SJCRH30 (cell line): ENCODE measurements at regions not wholly inside any gene's neighbourhood (a gene's known extent, or its start where the extent isn't known, plus 50 kb on each side); places are given as distances from the start of the nearest gene placed in this dataset.

Source experiments
- DNase-seq, 2 experiments: peaks; one replicate each; pipeline ENCODE4 v3.0.0-alpha.2; 2015 to 2020
- H3K27ac ChIP-seq: fragments of 250-450 bp; sonication (Bioruptor Pico); 2 replicates; pipeline ENCODE4 v1.5.1; 2020; ENCODE audit warnings: mild to moderate bottlenecking, moderate library complexity
- H3K27me3 ChIP-seq: fragments of 250-450 bp; sonication (Bioruptor Pico); 2 replicates; pipeline ENCODE4 v1.5.1; 2020; ENCODE audit warnings: mild to moderate bottlenecking, moderate library complexity
- H3K36me3 ChIP-seq: fragments of 250-450 bp; sonication (Bioruptor Pico); 2 replicates; pipeline ENCODE4 v1.5.1; 2020; ENCODE audit warnings: mild to moderate bottlenecking, moderate library complexity
- H3K4me1 ChIP-seq: fragments of 250-450 bp; sonication (Bioruptor Pico); 2 replicates; pipeline ENCODE4 v1.5.1; 2020; ENCODE audit warnings: mild to moderate bottlenecking, moderate library complexity
- H3K4me3 ChIP-seq: fragments of 250-450 bp; sonication (Bioruptor Pico); 2 replicates; pipeline ENCODE4 v1.5.1; 2020; ENCODE audit warnings: mild to moderate bottlenecking, moderate library complexity
- H3K9me3 ChIP-seq: fragments of 250-450 bp; sonication (Bioruptor Pico); replicated peaks from 2 replicates; pipeline ENCODE4 v1.5.1; 2020; ENCODE audit warnings: mild to moderate bottlenecking, moderate library complexity

DNA sequence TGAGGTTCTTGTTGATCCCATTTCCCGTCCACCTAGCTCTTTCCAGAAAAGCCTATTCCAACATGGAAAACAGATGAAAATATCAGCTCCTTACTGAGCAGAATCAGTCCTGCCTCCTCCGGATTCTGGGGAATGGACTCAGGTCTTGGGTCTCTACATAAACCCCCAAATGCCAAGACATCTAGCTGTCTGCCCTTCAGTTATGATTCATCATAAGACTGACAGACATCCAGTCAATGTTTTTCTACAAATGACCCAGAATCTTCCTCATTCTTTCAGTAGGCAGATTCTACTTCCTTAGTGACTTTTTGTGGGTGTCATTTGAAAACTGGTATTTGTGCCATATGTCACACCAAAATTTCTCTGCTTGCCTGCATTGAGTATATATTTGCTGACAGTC, 103.0 kb upstream of the TGFBR2 start:
- no peaks in the 10 kb centered on the region for H3K9me3 ChIP-seq
- DNase-seq: no peak
- H3K4me1 ChIP-seq: peaks cover 4% of the 10 kb centered on the region; the same call in 1 of the 2 replicates
- H3K4me3 ChIP-seq: no peak overlapping the region
- H3K27me3 ChIP-seq: no peaks in the 10 kb centered on the region
- no peaks in the 10 kb centered on the region for H3K36me3 ChIP-seq
- H3K27ac ChIP-seq: no peak overlapping the region

DNA sequence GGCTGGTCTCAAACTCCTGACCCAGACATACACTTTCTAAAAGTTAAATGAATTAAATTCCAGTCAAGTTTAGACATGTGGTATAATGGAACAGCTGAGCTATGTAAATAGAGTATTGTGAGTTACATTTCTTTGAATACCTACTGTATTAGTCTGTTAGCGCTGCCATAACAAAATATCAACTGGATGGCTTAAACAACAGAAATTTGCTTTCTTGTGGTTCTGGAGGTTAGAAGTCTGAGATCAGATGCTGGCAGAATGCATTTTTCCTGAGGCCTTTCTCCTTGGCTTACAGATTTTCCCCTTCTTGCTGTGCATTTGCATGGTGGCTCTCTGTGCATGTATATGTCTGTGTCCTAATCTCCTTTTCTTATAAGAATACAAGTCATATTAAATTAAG, 101.5 kb upstream of the TGFBR2 start:
- Histone ChIP-seq H3K4me1 (peaks cover 10% of the 10 kb centered on the region; the same call in 1 of the 2 replicates), H3K9me3 (no peaks in the 10 kb centered on the region), H3K27me3 (no peaks in the 10 kb centered on the region), H3K27ac (no peak overlapping the region), H3K36me3 (no peaks in the 10 kb centered on the region), H3K4me3 (no peak overlapping the region)
- DNase-seq: no peak

DNA sequence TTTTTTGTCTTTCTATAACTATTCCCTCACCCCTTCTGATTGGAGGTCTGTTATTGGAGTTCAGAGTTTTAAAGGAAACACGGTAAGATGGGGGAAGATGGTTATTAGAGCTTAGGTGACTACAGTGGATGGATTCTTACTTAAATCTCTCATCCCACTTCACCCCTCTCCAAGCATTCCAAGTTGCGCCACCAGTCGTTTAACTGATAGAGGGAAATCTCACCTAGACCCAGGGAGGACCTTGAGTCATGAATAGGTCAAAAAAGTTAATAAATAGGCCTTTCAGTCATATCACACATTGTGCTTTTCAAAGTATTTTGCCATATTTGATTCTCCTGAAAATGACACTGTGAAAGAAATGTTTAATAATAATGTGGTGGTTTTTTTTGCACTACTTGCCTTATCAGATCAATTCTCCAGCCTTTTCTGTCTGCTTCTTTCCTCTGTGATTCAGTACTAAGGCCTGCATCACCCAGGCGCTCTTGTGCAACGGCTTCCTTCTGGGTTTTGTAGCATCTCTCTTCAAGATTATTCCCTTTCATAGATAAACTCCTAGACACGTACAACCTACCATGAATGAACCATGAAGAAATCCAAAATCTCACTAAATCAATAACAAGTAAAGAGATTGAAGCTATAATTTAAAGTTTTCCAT, 100.4 kb upstream of the TGFBR2 start:
- Histone ChIP-seq H3K4me3 (no peak overlapping the region), H3K9me3 (no peaks in the 10 kb centered on the region), H3K4me1 (peaks cover 19% of the 10 kb centered on the region), H3K27ac (no peak overlapping the region), H3K36me3 (no peaks in the 10 kb centered on the region), H3K27me3 (no peaks in the 10 kb centered on the region)
- DNase-seq: no peak

DNA sequence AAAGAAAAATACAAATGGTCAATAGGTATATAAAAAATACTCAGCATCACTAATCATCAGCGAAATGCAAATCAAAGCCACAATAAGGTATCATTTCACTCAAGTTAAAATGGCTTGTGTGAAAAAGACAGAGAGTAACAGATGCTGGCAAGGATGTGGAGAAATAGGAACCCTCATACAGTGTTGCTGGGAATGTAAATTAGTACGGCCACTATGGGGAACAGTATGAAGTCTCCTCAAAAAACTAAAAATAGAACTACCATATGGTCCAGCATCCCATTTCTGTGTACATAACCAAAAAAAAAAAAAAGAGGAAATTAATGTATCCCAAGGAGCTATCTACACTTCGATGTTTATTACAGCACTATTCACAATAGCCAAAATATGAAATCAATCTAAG, 98.1 kb upstream of the TGFBR2 start:
- Histone ChIP-seq H3K27ac (no peak overlapping the region; the same call in 1 of the 2 replicates), H3K9me3 (no peaks in the 10 kb centered on the region), H3K36me3 (no peaks in the 10 kb centered on the region), H3K4me3 (no peak overlapping the region), H3K27me3 (no peaks in the 10 kb centered on the region), H3K4me1 (peaks cover 23% of the 10 kb centered on the region)
- DNase-seq: peak in 1 of 2 experiments; percentile 61

DNA sequence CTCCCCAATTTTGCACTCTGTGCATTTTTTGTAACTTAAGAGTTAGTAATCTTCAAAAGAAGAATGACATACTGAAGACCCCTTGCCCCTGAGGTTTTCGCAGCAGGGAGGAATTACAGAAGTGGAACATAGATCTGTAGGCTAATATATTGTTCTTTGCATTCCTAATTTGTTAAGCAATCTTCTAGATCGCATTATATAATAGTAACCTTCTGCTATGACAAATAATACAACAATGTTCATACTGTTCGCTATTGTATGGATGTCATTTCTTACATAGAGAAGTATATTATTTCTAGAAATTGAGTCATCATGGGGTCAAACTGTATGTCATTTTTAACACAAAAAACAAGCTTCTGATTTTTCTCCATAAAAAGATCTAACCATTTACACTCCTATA, 95.8 kb upstream of the TGFBR2 start:
- DNase-seq: peak in 1 of 2 experiments; percentile 23
- no peaks in the 10 kb centered on the region for H3K9me3 ChIP-seq
- peaks cover 23% of the 10 kb centered on the region for H3K4me1 ChIP-seq
- H3K36me3 ChIP-seq: no peaks in the 10 kb centered on the region
- no peaks in the 10 kb centered on the region for H3K27me3 ChIP-seq
- no peak overlapping the region for H3K4me3 ChIP-seq
- H3K27ac ChIP-seq: peak overlapping the region; percentile 22

DNA sequence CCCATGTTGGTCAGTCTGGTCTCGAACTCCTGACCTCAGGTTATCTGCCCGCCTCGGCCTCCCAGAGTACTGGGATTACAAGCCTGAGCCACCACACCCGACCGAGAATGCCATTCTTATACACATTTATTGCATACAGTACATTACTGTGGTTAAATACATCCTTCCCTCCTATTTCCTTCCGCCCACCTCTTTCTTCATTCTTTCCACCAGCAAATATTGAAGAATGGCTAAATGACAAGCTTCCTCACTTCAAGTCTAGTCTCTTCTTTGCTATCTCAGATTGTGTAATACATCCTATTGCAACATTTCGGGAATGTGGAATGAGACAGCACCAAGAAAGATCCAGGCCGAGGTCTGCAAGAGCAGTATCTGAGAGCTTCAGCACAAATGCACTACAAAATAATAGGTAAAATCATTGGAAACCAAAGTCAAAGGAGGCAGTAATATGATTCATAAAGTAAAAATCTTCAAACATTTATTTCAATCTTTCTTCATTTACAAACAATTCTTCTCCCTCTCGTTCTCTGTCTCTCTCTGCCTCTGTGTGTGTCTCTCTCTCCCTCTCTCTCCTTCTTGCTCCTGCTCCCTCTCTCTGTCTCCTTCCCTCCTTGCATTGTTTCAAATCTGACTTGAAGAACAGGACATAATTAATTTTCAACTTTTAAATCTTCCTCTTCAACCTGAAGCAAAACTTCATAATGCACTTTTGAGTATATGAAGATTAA, 94.7 kb upstream of the TGFBR2 start:
- peaks cover 23% of the 10 kb centered on the region for H3K4me1 ChIP-seq
- DNase-seq: no peak
- no peaks in the 10 kb centered on the region for H3K36me3 ChIP-seq
- H3K9me3 ChIP-seq: no peaks in the 10 kb centered on the region
- no peaks in the 10 kb centered on the region for H3K27me3 ChIP-seq
- H3K27ac ChIP-seq: no peak overlapping the region
- H3K4me3 ChIP-seq: no peak overlapping the region

DNA sequence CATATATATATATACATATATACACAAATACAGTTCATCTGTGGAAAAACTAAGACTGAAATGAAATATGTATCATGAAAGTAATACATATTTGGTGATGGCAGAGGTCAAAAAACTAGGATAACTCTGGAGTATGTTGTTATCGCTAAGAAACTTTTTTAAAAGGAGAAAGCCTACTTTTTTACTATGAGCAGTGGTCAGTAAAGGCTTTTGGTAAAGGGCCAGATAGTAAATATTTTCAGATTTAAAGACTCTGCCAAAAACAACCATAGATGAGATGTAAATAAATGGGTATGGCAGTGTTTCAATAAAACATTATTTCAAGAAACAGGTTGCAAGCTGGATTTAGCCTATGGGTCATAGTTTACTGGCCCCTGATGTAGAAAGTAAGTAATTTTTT, 93.8 kb upstream of the TGFBR2 start:
- DNase-seq: no peak
- peaks cover 23% of the 10 kb centered on the region for H3K4me1 ChIP-seq
- H3K27ac ChIP-seq: no peak overlapping the region
- H3K36me3 ChIP-seq: no peaks in the 10 kb centered on the region
- H3K4me3 ChIP-seq: no peak overlapping the region
- H3K9me3 ChIP-seq: no peaks in the 10 kb centered on the region
- H3K27me3 ChIP-seq: no peaks in the 10 kb centered on the region

DNA sequence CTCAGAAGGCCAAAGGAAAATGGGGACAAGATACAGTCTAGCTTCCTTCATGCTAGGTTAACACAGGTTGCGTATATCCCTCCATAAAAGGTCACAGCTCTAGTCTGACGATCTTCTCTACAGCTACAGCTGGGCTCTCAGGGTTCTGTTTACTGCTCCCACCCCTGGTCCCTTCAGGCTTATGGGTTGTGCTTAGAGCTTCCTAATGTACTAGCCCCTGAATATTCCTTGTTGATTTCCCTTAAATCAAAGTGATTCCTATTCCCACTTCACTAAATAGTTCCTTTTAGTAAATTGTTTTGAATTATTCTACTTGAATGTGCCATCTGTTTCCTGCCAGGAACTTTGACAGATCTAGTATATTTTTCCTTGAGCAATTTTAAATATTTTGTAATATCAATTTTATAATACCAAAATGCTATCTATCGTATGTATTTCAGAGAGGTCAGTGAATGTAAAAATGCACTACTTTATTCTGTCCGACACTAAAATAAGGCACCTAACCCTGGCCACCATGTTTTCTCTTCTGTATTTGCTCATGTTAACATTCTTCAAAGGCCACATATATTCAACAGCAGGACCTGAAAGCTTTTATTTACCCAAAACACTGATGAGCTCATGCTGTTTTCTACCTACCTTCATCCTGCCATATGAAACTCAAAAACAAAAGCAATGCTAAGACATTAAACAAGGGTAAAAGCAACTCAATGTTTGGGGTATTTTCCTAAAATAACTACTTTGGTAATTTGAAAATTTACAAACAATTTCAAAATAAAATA, 92.8 kb upstream of the TGFBR2 start:
- Histone ChIP-seq H3K9me3 (no peaks in the 10 kb centered on the region), H3K36me3 (no peaks in the 10 kb centered on the region), H3K4me3 (no peak overlapping the region), H3K27me3 (no peaks in the 10 kb centered on the region), H3K4me1 (peaks cover 19% of the 10 kb centered on the region), H3K27ac (no peak overlapping the region)
- DNase-seq: no peak

DNA sequence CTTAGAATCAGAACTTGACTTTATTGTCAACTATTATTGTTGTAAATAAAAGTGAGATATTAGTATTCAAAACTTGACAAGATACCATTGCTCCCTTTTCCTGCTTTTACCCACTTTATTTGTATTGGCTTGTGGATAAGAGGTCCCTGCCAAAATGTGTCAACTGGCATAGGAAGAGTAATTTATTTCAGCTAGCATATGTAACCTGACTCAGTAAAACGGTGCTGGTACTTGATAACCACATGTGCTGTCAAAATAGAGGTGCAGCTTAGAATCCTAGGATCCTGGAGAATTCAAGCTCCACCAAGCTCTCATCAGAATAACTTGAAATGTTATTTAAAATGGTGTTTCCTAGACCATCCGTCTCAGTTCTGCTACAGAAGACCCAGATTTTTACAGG, 90.2 kb upstream of the TGFBR2 start:
- no peak for DNase-seq
- Histone ChIP-seq H3K36me3 (no peaks in the 10 kb centered on the region), H3K4me1 (peaks cover 1% of the 10 kb centered on the region; the same call in 1 of the 2 replicates), H3K27ac (no peak overlapping the region), H3K27me3 (no peaks in the 10 kb centered on the region), H3K9me3 (no peaks in the 10 kb centered on the region), H3K4me3 (no peak overlapping the region)

DNA sequence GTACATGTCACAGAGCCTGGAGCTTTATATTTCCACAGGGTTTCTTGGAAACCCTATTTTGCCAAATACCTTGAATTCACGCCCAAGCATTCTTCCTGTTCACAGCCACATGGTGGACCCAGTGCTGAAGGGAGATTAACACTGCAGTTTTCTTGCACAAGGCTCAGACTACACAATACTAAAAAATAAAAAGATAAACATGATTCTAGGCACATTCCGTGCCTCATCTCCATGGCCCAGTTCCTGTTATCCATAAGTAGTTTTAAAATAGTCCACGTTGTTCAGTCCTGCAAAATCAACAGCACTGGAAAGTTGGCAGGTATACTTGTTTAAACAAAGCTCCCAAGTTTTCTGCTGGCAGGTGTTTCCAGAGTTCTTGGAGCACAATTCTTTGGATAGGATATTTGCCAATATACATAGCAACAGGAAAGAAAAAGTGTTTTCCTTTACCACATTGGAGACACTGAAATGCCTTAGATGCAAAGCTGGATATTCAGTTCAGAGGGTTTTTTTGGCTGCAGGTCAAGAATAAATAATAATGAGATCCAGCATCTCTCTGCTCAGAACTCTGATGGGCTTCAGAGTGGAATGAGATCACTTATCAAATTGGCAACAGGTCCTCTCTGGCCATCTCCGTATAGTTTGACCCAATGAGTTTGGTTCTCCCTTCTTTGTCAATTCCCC, 88.1 kb upstream of the TGFBR2 start:
- DNase-seq: no peak
- no peaks in the 10 kb centered on the region for H3K4me1 ChIP-seq
- no peaks in the 10 kb centered on the region for H3K36me3 ChIP-seq
- H3K4me3 ChIP-seq: no peak overlapping the region
- no peaks in the 10 kb centered on the region for H3K27me3 ChIP-seq
- no peaks in the 10 kb centered on the region for H3K9me3 ChIP-seq
- no peak overlapping the region for H3K27ac ChIP-seq

DNA sequence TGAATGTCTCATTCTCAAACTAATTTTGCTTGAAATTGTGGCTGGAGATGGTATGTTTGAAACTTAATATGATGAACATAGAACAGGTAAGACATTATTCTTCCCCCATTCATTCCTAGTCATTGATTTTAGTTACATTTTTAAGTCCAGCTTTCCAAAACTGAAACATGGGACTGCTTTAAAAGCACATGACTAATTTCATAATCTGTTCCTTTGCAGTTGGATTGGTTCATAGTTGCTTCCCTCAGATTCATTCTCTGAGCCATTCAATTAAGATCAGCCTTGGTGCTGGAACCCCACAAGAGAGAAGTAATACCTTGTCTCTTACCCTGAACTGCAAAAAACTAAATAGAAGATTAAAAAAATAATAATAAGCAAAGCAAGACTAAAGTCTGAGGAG, 87.5 kb upstream of the TGFBR2 start:
- H3K9me3 ChIP-seq: no peaks in the 10 kb centered on the region
- no peak overlapping the region for H3K4me3 ChIP-seq
- H3K36me3 ChIP-seq: no peaks in the 10 kb centered on the region
- no peaks in the 10 kb centered on the region for H3K4me1 ChIP-seq
- no peak overlapping the region for H3K27ac ChIP-seq
- no peaks in the 10 kb centered on the region for H3K27me3 ChIP-seq
- DNase-seq: no peak

DNA sequence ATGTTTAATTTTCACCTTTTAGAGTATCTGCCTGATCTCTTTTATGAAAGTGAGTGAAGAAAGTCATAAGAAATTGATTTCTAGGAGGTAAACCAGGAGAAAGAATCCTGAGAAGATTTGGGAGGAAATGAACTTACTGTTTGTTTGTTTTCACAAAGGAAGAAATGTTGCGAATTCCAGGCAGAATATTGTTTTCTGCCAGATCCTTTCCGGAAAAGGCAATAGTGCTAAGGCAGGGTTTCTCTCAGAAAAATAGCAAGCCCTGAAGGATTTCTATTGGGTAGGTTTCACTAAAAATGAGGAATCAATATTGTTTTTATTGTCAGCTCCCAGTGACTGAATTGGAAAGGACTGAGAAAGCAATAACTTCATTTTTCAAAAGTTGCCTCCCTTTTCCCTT, 85.7 kb upstream of the TGFBR2 start:
- Histone ChIP-seq H3K27me3 (no peaks in the 10 kb centered on the region), H3K4me3 (no peak overlapping the region), H3K4me1 (no peaks in the 10 kb centered on the region), H3K9me3 (no peaks in the 10 kb centered on the region), H3K27ac (no peak overlapping the region), H3K36me3 (no peaks in the 10 kb centered on the region)
- DNase-seq: no peak

DNA sequence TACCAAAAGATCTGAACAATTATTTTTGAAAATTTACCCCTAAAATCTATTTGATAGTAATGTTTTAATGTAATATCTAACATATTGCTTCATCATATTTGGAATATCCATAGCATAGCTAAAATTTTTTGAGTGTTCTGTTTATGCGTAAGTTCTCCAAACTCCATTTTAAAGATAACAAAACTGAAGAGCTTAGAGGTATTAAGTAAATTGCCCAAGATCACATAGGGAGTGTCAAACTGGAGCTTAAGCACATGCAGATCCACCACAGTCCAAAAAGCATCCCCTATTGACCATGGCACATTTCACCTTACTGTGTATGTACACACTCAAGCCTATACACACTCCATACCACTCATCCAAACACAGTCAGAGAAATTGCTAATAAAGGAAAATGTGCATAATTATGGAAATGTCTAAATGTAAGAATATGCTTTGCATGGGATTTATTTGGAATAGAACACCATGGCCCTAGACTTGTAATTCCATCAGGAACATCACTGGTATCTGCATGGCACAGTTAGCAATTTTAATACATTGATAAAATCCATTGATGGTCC, 85.2 kb upstream of the TGFBR2 start:
- Histone ChIP-seq H3K27ac (no peak overlapping the region), H3K9me3 (no peaks in the 10 kb centered on the region), H3K27me3 (no peaks in the 10 kb centered on the region), H3K4me1 (no peaks in the 10 kb centered on the region), H3K36me3 (no peaks in the 10 kb centered on the region), H3K4me3 (no peak overlapping the region)
- DNase-seq: no peak

DNA sequence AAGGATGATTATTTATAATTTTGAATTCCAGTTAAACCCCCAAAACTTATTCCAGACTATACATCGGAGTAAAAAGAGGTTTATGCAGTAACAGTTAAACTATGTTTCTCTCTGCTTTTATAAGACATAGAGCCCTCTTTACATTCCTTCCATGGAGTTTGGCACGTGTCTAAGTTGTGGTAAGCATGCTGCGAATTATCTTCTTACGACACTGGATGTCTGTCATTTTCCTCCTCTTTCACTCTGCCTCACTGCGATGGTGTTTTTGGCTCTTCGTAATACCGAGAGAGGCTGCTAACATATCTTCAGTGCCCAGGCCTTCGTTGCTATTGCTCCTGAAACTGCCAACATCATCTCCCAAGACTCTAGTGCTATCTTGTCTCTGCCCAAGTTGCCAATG, 83.9 kb upstream of the TGFBR2 start:
- Histone ChIP-seq H3K36me3 (no peaks in the 10 kb centered on the region), H3K4me3 (no peak overlapping the region), H3K27me3 (no peaks in the 10 kb centered on the region), H3K9me3 (no peaks in the 10 kb centered on the region), H3K4me1 (no peaks in the 10 kb centered on the region), H3K27ac (no peak overlapping the region)
- DNase-seq: no peak
